HT-29 (cell line): ENCODE measurements at regions not wholly inside any gene's neighbourhood (a gene's known extent, or its start where the extent isn't known, plus 50 kb on each side); places are given as distances from the start of the nearest gene placed in this dataset.
"Not testable (repeated sequence)": the region's sequence is repeated elsewhere in the genome, so short reads cannot be mapped to it uniquely, and the experiment has no call there.

Experiments used
- DNase-seq: peaks from one replicate; pipeline ENCODE4 v3.0.0-alpha.2; 2015; ENCODE audit warnings: low spot score

GRCh38 chr20:26218301-26218700 is 521.6 kb upstream of the ZNF337 start:
- no peak for DNase-seq

- no peak for DNase-seq
These were observed 519.4 kb upstream of the ZNF337 start for GRCh38 chr20:26216025-26216424.

GRCh38 chr20:26214991-26215390 is 518.3 kb upstream of the ZNF337 start:
- DNase-seq, result no peak

- no peak for DNase-seq
These were observed 512.7 kb upstream of the ZNF337 start for GRCh38 chr20:26209171-26209941.

- DNase-seq, result no peak
These were observed 511.8 kb upstream of the ZNF337 start for GRCh38 chr20:26208296-26209091.

GRCh38 chr20:26207967-26208295 is 511.3 kb upstream of the ZNF337 start:
- DNase-seq, result not testable (repeated sequence)

- DNase-seq, result no peak
These were observed 510.7 kb upstream of the ZNF337 start for GRCh38 chr20:26207237-26207966.

GRCh38 chr20:26205350-26205749 is 508.7 kb upstream of the ZNF337 start:
- DNase-seq, result no peak

- not testable (repeated sequence) for DNase-seq
These were observed 504.4 kb upstream of the ZNF337 start for GRCh38 chr20:26201026-26201425.

- not testable (repeated sequence) for DNase-seq
These were observed 490.7 kb upstream of the ZNF337 start for GRCh38 chr20:26187329-26187728.

- not testable (repeated sequence) for DNase-seq
These were observed 487.1 kb upstream of the ZNF337 start for GRCh38 chr20:26183720-26184119.

GRCh38 chr20:26181364-26181763 is 484.7 kb upstream of the ZNF337 start:
- not testable (repeated sequence) for DNase-seq

- DNase-seq, result not testable (repeated sequence)
These were observed 475.2 kb upstream of the ZNF337 start for GRCh38 chr20:26171875-26172274.

- DNase-seq, result no peak
These were observed 472.9 kb upstream of the ZNF337 start for GRCh38 chr20:26169506-26169905.

- DNase-seq, result no peak
These were observed 470.8 kb upstream of the ZNF337 start for GRCh38 chr20:26167499-26167898.

- DNase-seq, result no peak
These were observed 467.2 kb upstream of the ZNF337 start for GRCh38 chr20:26163890-26164289.

GRCh38 chr20:26163151-26163550 is 466.5 kb upstream of the ZNF337 start:
- DNase-seq, result not testable (repeated sequence)

- DNase-seq, result not testable (repeated sequence)
These were observed 465.1 kb upstream of the ZNF337 start for GRCh38 chr20:26161741-26162140.

- DNase-seq, result not testable (repeated sequence)
These were observed 464.3 kb upstream of the ZNF337 start for GRCh38 chr20:26160916-26161315.

GRCh38 chr20:26154224-26154623 is 457.6 kb upstream of the ZNF337 start:
- no peak for DNase-seq

- no peak for DNase-seq
These were observed 438.9 kb upstream of the ZNF337 start for GRCh38 chr20:26135325-26136110.
